HG02852 (cell line): ENCODE measurements at regions not wholly inside any gene's neighbourhood (a gene's known extent, or its start where the extent isn't known, plus 50 kb on each side); places are given as distances from the start of the nearest gene placed in this dataset.
"Not testable (repeated sequence)": the region's sequence is repeated elsewhere in the genome, so short reads cannot be mapped to it uniquely, and the experiment has no call there.

Source experiments
- ATAC-seq: cut with Tn5 transposase; IDR thresholded peaks from one replicate; pipeline ENCODE4 v1.9.1; 2021; ENCODE audit warnings: mild to moderate bottlenecking, moderate library complexity; ENCODE audit not compliant: unreplicated experiment

DNA sequence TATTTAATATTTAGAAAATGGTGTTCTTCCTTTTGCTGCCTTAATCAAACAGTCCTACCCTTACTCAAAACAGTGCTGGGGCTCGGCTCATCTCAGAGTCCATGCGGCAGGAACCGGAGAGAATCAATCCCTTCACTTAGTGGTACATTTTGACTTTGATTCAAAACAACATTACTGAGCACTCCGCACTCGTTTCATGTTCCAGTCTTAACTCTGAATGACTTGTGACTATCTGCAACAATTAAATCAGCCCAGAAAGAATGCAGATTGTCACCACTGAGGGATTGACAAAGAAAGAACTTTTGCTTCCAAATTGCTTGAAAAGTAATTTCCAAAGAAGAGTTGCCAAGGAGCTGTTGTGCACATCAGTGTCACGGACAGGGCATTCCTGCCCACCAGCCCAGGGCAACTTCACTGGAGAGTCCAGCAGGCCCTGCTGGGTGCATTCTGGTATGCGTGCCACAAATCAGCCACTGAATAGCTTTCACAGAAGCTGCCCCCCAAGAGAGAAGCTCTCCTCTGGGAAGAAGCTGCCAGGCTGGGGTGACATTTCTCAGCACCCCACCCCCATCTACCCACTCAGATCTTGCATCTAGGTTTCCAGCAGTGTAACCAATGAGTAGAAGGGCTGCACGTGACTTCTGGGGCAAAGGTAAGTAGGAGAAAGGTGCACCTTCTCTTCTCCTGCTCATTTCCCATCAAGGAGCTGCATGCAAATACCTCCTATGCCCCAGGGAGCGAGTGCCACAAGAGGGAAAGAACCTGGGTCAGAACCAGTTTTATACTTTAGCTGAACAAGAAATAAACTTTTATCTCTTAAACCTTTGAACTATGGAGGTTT is 84.6 kb upstream of the ATP8B1 start:
- ATAC-seq: no peak

DNA sequence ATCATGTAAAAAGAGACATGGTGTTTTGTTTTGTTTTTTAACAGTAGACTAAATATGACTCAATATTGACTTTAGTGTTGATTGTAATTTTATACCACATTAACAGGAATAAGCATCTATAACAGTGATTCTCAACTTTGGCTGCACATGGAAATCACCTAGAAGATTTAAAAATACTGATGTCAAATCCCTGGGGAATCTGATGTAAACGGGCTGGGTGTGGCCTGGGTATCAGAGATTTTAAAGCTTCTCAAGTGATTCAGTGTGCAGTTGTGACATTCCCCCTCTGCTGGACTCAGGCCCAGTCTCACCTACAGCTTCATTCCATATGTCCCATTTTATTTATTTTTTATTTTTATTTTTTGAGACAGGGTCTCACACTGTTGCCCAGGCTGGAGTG is 82.8 kb upstream of the ATP8B1 start:
- no peak for ATAC-seq

DNA sequence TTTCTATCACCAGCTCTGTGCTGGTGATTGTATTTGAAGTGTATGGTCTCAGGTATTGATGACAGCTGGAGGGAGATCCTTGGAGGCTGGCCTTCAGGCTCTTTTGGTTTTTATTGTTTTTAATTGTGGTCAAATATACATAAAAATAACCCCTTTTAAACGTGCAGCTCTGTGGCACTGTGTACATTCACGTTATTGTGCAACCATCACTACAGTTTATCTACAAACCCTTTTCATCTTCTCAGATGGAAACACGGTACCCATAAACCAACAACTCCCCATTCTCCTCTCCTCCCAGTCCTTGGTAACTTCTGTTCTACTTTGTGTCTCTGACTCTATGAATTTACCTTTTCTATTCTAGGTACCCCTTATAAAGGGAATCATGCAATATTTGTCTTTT is 79.3 kb upstream of the ATP8B1 start:
- ATAC-seq: no peak

DNA sequence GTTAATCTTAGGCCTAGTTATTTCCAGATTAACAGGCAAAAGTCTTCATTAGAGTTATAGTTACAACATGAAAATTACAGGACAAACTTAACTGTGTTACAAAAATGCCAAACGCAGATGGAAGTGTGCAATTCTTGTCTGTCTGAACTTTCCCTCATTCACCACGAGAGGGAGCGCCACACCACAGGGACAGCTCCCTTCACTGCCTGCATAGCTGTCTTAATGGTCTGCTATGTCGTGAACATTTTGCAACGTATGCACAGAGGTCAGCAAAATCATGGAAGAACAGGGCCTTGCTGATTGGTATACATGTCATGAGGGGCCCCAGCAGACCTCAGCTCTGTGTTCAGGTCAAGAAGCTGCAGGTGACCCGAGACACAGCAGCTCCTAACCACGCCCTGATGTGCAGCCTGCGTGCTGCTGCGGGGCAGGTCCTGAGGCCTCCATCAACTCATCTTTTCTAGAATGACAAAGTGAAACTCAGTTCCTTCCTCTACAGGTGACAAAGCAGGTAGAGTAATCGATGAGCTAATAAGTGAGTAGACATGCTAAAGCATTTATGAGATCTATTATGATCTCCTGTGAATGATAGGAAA is 78.8 kb upstream of the ATP8B1 start:
- ATAC-seq: peak; percentile 70

DNA sequence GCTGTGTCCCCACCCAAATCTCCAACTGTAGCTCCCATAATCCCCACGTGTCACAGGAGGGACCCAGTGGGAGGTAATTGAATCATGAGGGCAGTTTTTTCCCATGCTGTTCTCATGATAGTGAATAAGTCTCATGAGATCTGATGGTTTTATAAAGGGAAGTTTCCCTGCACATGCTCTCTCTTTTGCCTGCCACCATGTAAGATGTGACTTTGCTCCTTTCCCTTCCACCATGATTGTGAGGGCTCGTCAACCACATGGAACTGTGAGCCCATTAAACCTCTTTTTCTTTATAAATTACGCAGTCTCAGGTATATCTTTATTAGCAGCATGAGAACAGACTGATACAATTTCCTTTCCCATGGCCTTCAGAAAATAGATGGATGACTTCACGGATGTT is 76.8 kb upstream of the ATP8B1 start:
- not testable (repeated sequence) for ATAC-seq

DNA sequence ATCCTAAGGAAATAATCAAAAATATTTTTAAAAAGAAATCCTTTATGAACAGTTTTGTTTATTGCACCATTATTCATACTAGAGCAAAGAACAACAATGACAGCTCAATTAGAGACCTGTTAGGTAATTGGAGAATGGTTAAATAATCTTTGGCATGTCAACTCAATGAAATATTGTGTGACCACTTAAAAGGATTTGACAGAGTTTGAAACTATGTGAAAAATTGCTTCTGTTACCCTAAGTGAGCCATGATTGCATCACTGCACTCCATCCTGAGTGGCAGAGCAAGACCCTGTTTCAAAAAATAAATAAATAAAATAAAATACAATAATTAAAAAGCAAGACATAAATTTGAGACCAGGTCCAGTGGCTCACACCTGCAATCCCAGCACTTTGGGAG is 66.1 kb upstream of the ATP8B1 start:
- ATAC-seq: no peak

DNA sequence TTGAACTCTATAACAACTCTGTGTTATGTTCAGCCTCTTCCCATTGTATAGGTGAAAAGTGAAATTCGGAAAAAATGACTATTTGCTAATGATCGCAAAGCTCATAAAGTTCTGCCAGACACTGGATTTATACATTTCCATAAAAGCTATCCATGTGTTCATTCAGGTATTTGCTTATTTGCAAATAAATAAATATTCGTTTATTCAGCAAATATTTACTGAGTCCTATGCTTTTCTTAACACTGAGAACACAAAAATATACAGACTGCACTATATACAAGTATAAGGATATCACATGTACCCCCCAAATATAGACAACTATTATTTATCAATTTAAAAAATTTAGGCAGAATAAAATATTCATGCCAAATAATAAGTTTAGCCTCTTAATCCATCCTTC is 63.2 kb upstream of the ATP8B1 start:
- no peak for ATAC-seq

DNA sequence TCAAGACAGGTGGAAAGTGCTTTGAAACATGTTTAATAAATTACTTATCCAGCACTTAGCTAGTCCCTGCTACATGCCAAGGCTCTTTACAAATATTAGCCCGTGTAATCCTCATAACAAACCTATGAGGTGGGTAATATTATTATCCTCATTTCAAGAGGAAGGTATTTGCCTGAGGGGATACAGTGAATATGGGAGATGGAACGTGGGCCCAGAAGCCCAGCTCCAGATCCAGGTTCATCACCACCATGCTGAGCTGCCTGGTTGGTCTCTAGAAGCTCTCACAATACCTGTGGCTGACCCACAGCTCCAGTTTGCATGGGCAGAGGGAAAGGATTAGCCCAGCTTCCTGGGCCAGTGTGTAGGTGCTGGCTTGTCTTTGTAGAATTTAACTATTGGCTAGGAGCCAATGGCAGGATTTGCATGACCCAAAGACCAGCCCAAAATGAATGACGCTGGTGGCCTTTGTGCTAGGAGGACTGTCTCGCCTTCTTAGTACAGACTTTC is 61.6 kb upstream of the ATP8B1 start:
- ATAC-seq: no peak

DNA sequence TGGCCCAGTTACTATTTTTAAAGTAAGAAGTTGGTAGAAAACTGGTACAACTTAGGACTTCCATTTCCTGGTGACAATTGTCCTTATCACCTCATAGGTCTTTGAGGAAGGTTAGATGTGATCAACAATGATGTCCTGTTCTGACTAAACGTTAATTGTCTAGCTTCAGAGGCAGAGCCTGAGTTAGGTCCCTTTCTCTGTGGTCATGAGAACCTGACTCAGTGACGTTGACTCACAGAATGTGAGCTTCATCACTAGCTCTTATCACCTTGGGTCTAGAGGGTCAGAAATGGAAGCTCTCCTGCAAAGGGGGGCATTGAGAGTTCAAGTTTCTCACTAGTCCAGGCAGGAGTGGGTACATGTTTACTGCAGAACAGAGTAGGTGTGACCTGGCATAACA is 60.6 kb upstream of the ATP8B1 start:
- ATAC-seq: no peak

DNA sequence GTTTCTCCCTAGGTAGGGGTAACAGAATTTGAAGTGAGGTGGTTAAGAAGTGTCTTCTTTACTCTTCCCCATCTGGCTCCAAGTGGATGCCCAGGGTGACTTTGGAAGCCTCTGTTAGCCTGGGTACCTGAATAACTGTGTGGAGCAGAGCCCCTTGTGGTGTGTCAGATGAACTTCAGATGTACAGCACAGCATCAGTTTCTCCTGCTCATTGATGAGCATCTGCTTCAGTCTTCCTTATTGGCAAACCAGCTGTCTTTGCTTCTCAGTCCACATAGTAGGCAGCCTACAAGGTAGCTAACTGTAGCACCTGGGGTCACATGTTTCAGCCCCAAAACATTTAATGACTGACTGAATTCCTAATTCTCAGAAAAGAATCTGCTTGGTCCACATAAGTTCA is 56.2 kb upstream of the ATP8B1 start:
- ATAC-seq: peak; percentile 73

DNA sequence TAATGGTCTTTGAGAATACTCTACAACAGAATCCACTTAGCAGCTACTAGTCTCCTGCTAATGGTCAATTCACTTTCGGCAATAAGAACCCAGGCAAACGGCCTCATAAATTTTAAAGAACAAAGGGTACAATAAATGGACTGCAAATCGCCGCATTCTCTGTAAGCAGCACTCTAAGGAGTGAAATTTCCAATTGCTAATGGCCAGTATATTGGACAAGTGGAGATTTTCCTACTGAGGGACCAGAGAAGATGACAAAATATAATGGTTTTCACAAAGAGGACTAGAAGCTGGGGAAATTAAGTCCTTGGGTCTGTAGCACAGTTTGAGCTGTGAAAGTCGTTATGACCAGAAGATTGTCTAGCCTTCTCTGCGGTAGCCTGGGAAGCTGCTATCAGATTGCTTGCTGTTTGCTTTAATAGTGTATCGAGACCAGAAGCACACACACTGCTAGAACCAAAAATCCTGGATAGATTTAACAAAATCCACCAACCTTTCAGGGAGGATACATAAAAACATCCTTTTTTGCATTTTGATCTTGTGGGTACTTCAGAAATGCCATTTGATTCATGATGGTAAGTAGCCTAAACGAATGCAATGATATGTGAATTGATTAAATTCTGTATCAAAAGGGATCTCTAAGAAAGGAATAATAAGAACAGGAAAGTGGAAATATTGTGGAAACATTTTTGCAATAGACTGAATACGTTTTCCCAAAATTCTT is 53.6 kb upstream of the ATP8B1 start:
- no peak for ATAC-seq

DNA sequence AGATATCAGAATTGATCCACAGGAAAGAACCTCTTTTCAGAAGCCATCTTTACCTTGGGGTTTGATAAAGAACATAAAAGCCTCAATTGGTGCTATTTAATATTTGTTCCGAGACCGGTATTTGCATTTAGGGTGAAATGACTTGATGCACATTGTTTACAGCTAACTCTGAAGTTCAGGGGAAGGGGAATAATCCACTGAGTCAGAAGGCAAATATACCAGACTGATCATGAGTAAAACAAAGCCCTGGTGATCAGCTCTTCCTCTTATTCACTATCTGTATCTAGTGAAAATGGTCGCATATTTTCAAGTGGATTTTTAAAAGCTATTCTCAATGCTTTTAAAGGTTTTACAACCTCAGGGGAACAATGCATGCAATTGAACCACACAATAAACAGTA is 53.0 kb upstream of the ATP8B1 start:
- no peak for ATAC-seq

DNA sequence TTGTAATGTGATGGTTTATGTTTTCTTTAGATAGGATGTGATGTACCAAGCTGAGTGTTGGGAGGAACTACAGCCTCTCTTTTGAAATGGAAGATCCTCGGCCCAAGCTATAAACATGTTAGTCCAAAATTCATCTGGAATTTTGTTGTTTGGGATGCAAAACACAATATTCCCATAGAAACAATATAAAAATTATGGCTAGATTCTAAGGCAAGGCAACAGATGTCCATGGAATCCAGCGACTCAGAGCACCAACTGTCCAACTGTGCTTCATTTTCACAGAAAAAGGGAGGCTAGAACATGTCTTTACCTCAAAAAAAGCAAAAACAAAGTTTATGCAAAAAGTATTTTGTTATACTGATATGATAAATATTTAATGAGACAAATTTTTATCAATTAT is 52.4 kb upstream of the ATP8B1 start:
- no peak for ATAC-seq

DNA sequence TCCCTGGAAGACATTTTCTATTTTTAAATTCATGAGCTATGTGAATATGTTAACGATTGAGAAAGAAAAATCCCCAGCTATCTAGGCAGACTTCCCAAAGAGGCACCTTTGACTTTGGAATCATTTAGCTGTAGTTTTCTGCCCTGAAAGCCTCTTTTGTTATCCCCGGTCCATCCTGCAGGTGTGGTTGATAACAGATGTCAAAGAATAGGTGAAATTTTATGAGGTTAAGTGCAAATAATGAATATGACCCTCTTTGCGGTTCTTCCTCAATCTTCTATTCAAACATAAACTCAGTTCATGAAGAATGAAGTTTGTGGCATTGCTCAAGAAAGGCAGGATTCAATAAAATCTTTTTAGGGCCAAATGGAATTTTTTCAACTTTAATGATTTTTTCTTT is 51.6 kb upstream of the ATP8B1 start:
- ATAC-seq: no peak

DNA sequence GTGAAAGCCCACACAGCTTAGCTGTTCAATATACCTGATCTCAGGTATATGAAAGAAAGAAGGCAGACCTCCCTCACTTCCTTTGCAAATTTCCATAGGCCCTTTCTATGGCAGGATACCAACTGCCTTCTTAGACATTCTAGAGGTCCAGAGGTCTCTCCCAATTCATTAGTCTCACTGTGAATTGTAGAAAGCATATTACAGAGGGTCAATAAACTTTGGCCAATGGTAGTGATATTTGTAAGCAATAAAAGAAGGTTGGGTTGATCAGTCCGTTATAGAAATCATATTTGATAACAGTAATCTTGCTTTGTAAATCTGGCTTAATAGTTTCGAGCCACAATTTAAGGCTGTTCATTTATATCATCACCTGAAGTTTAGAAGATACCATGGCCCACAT is 50.7 kb upstream of the ATP8B1 start:
- no peak for ATAC-seq

DNA sequence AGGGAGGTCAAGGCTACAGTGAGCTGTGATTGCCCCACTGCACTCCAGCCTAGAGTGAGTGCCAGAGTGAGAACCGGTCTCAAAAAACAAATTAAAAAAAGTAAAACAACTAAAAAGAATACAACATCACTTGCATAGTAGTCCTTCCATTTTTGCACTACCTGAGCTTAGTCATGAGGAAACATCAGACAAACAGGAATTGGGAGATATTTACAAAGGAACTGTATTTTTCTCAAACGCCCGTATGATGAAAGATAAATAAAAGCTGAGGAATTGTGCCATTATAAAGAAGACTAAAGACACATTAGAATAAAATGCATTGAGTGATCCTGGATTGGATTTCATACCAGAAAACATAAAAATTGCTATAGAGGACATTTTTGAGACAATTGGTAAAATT is 50.0 kb upstream of the ATP8B1 start:
- ATAC-seq: no peak
